H9 (cell line): ENCODE measurements at regions not wholly inside any gene's neighbourhood (a gene's known extent, or its start where the extent isn't known, plus 50 kb on each side); places are given as distances from the start of the nearest gene placed in this dataset.

Experiments used
- DNase-seq: peaks from one replicate; pipeline ENCODE4 v3.0.0-alpha.2; 2017
- H2AFZ ChIP-seq: one replicate; pipeline ENCODE4 v1.6.1; 2013; ENCODE audit warnings: mild to moderate bottlenecking, low read length, control low read depth, moderate library complexity
- H2AK5ac ChIP-seq: 2 replicates; pipeline ENCODE4 v1.6.1; 2013; ENCODE audit warnings: low read length, control low read depth, mixed read lengths; ENCODE audit not compliant: insufficient read length
- H2BK120ac ChIP-seq: one replicate; pipeline ENCODE4 v1.6.1; 2013; ENCODE audit warnings: low read depth, mild to moderate bottlenecking, low read length, control low read depth, inconsistent platforms; ENCODE audit not compliant: poor library complexity, severe bottlenecking
- H2BK12ac ChIP-seq: 2 replicates; pipeline ENCODE4 v1.6.1; 2013; ENCODE audit warnings: low read length, control low read depth, mixed read lengths, low read depth; ENCODE audit not compliant: insufficient read length
- H2BK15ac ChIP-seq: 2 replicates; pipeline ENCODE4 v1.6.1; 2013; ENCODE audit warnings: low read depth, low read length, control low read depth
- H2BK20ac ChIP-seq: one replicate; pipeline ENCODE4 v1.6.1; 2013; ENCODE audit warnings: low read depth, mild to moderate bottlenecking, low read length, control low read depth, inconsistent platforms; ENCODE audit not compliant: poor library complexity, severe bottlenecking
- H2BK5ac ChIP-seq: 2 replicates; pipeline ENCODE4 v1.6.1; 2013; ENCODE audit warnings: low read length, control low read depth, mixed read lengths; ENCODE audit not compliant: insufficient read length
- H3K14ac ChIP-seq: 2 replicates; pipeline ENCODE4 v1.6.1; 2013; ENCODE audit warnings: low read length, control low read depth; ENCODE audit not compliant: insufficient read depth
- H3K18ac ChIP-seq: 2 replicates; pipeline ENCODE4 v1.6.1; 2013; ENCODE audit warnings: low read depth, mild to moderate bottlenecking, mixed read lengths, low read length, control low read depth; ENCODE audit not compliant: insufficient read length
- H3K23ac ChIP-seq: 2 replicates; pipeline ENCODE4 v1.6.1; 2013; ENCODE audit warnings: low read length, control low read depth, mixed read lengths, low read depth; ENCODE audit not compliant: insufficient read length
- H3K23me2 ChIP-seq: 2 replicates; pipeline ENCODE4 v1.6.1; 2013; ENCODE audit warnings: low read depth, mild to moderate bottlenecking, mixed read lengths, low read length, control low read depth; ENCODE audit not compliant: insufficient read length, poor library complexity, severe bottlenecking
- H3K27ac ChIP-seq: 2 replicates; pipeline ENCODE4 v1.5.1; 2013; ENCODE audit warnings: low read length, control low read depth, mixed read lengths, low read depth; ENCODE audit not compliant: insufficient read length
- H3K27me3 ChIP-seq: 2 replicates; pipeline ENCODE4 v1.6.1; 2013; ENCODE audit warnings: low read length, control low read depth, inconsistent platforms; ENCODE audit not compliant: insufficient read depth
- H3K4ac ChIP-seq: 2 replicates; pipeline ENCODE4 v1.6.1; 2013; ENCODE audit warnings: low read depth, mild to moderate bottlenecking, control low read depth, inconsistent platforms, low read length, moderate library complexity
- H3K4me1 ChIP-seq: 2 replicates; pipeline ENCODE4 v1.6.1; 2013; ENCODE audit warnings: low read length, control low read depth, inconsistent platforms; ENCODE audit not compliant: insufficient read depth
- H3K4me2 ChIP-seq: 2 replicates; pipeline ENCODE4 v1.6.1; 2013; ENCODE audit warnings: low read length, control low read depth, mixed read lengths; ENCODE audit not compliant: insufficient read length, insufficient read depth
- H3K56ac ChIP-seq: 2 replicates; pipeline ENCODE4 v1.6.1; 2013; ENCODE audit warnings: low read depth, mild to moderate bottlenecking, mixed read lengths, low read length, control low read depth; ENCODE audit not compliant: insufficient read length
- H3K79me1 ChIP-seq: 2 replicates; pipeline ENCODE4 v1.6.1; 2013; ENCODE audit warnings: low read depth, mild to moderate bottlenecking, moderate library complexity, low read length, control low read depth, inconsistent platforms; ENCODE audit not compliant: insufficient read depth, poor library complexity, severe bottlenecking
- H3K79me2 ChIP-seq: 2 replicates; pipeline ENCODE4 v1.6.1; 2013; ENCODE audit warnings: low read length, control low read depth, inconsistent platforms; ENCODE audit not compliant: insufficient read depth
- H3K9ac ChIP-seq: 2 replicates; pipeline ENCODE4 v1.6.1; 2013; ENCODE audit warnings: low read length, control low read depth, mixed read lengths; ENCODE audit not compliant: insufficient read length; ENCODE audit errors: extremely low read depth
- H3K9me3 ChIP-seq: one replicate; pipeline ENCODE4 v1.6.1; 2013; ENCODE audit warnings: low read depth, low read length, inconsistent platforms; ENCODE audit not compliant: control insufficient read depth
- H3T11ph ChIP-seq: one replicate; pipeline ENCODE4 v1.6.1; 2013; ENCODE audit warnings: mild to moderate bottlenecking, low read length, control low read depth, inconsistent platforms
- H4K20me1 ChIP-seq: one replicate; pipeline ENCODE4 v1.6.1; 2013; ENCODE audit not compliant: control insufficient read depth, insufficient read length, insufficient read depth
- H4K5ac ChIP-seq: 2 replicates; pipeline ENCODE4 v1.6.1; 2013; ENCODE audit warnings: low read depth, mild to moderate bottlenecking, mixed read lengths, low read length, control low read depth; ENCODE audit not compliant: insufficient read length
- H4K8ac ChIP-seq: replicated peaks from 2 replicates; pipeline ENCODE4 v1.6.1; 2013; ENCODE audit warnings: low read length, control low read depth, mixed read lengths, low read depth; ENCODE audit not compliant: insufficient read length
- H4K91ac ChIP-seq: 2 replicates; pipeline ENCODE4 v1.6.1; 2013; ENCODE audit warnings: low read depth, mild to moderate bottlenecking, moderate library complexity, mixed read lengths, low read length, control low read depth; ENCODE audit not compliant: insufficient read length
- H3K27ac Mint-ChIP-seq, 3 experiments: 2 replicates in 2 of 3; 3 replicates in 1 of 3; pipeline ENCODE4 v1.8.0; 2020 to 2021; ENCODE audit warnings: mixed read lengths in 3 of 3, mild to moderate bottlenecking in 1 of 3, moderate library complexity in 1 of 3
- H3K27me3 Mint-ChIP-seq: 2 replicates; pipeline ENCODE4 v1.8.0; 2021; ENCODE audit warnings: low read depth, mild to moderate bottlenecking, moderate library complexity, mixed read lengths
- H3K36me3 Mint-ChIP-seq, 3 experiments: 2 replicates in 2 of 3; 3 replicates in 1 of 3; pipeline ENCODE4 v1.8.0; 2020 to 2021; ENCODE audit warnings: low read depth in 3 of 3, mixed read lengths in 3 of 3; ENCODE audit not compliant: insufficient read depth in 1 of 3
- H3K4me1 Mint-ChIP-seq, 2 experiments: 2 replicates each; pipeline ENCODE4 v1.8.0; 2020; ENCODE audit warnings: mixed read lengths in 2 of 2
- H3K4me3 Mint-ChIP-seq, 2 experiments: 2 replicates in 1 of 2; 3 replicates in 1 of 2; pipeline ENCODE4 v1.8.0; 2020 to 2021; ENCODE audit warnings: mild to moderate bottlenecking in 2 of 2, mixed read lengths in 2 of 2, moderate library complexity in 1 of 2
- H3K9me3 Mint-ChIP-seq, 2 experiments: 2 replicates in 1 of 2; 3 replicates in 1 of 2; pipeline ENCODE4 v1.8.0; 2020; ENCODE audit warnings: mild to moderate bottlenecking in 2 of 2, mixed read lengths in 2 of 2, moderate library complexity in 1 of 2
- WGBS: extraction: QIAGEN DNeasy Blood & Tissue Kit; methylation state at CpG from one replicate; pipeline ENCODE4 v1.1.7; 2013; ENCODE audit warnings: missing lambda C conversion rate, low lambda C conversion rate, mixed read lengths; ENCODE audit not compliant: insufficient read length; ENCODE audit errors: extremely low coverage; 5-methylcytosine and 5-hydroxymethylcytosine counted together
- TF ChIP-seq, protein P1 (sequence below): fragments of 200-600 bp; sonication (generic); conservative IDR thresholded peaks from 3 replicates; pipeline ENCODE4 v1.8.0; 2021; ENCODE audit warnings: antibody characterized with exemption, mild to moderate bottlenecking

DNA sequence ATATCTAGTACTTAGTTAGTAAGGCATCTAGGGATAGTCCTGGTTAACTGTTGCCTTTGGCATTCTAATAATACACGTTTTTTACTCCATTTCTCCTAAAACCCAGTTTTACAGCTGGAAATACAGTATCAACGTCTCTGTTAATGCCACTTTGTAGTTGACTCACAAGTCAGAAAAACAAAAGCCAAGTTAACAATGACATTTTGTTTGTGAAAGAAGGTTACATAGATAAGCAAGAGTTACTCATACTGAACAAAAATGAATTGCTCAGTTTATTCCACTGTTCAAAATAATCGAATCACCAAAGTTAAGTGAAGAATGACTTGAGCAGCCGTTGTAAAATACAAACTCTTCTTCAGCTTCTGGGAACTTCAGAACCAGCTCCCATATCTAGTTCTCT is 540.3 kb downstream of the ETS1 start:
- Histone ChIP-seq H3K23me2 (no peaks in the 10 kb centered on the region), H3K56ac (no peak overlapping the region), H4K5ac (no peak overlapping the region), H2AFZ (no peak overlapping the region), H4K20me1 (no peaks in the 10 kb centered on the region), H3K79me2 (no peaks in the 10 kb centered on the region), H2BK12ac (no peak overlapping the region), H4K8ac (no peak overlapping the region), H2BK120ac (no peak overlapping the region), H3K23ac (no peak overlapping the region), H3K4ac (no peak overlapping the region), H3T11ph (no peak overlapping the region), H3K79me1 (no peaks in the 10 kb centered on the region), H3K4me1 (no peaks in the 10 kb centered on the region; the same call in 1 of the 2 replicates), H3K14ac (no peak overlapping the region), H3K4me2 (no peak overlapping the region), H2BK20ac (no peak overlapping the region), H4K91ac (no peak overlapping the region), H3K18ac (no peak overlapping the region), H2BK15ac (no peak overlapping the region), H3K27ac (no peak overlapping the region), H3K9ac (no peak overlapping the region), H2BK5ac (no peak overlapping the region), H2AK5ac (no peak overlapping the region), H3K27me3 (no peaks in the 10 kb centered on the region), H3K9me3 (no peaks in the 10 kb centered on the region)
- TF ChIP-seq, protein P1, sequence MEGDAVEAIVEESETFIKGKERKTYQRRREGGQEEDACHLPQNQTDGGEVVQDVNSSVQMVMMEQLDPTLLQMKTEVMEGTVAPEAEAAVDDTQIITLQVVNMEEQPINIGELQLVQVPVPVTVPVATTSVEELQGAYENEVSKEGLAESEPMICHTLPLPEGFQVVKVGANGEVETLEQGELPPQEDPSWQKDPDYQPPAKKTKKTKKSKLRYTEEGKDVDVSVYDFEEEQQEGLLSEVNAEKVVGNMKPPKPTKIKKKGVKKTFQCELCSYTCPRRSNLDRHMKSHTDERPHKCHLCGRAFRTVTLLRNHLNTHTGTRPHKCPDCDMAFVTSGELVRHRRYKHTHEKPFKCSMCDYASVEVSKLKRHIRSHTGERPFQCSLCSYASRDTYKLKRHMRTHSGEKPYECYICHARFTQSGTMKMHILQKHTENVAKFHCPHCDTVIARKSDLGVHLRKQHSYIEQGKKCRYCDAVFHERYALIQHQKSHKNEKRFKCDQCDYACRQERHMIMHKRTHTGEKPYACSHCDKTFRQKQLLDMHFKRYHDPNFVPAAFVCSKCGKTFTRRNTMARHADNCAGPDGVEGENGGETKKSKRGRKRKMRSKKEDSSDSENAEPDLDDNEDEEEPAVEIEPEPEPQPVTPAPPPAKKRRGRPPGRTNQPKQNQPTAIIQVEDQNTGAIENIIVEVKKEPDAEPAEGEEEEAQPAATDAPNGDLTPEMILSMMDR, result no peak
- H3K36me3 Mint-ChIP-seq, result no peaks in the 10 kb centered on the region
- no peak for DNase-seq
- H3K4me3 Mint-ChIP-seq, result no peak overlapping the region
- no peak overlapping the region for H3K27ac Mint-ChIP-seq
- WGBS, result no CpG with 5 or more reads among the region's 4 CpGs
- no peaks in the 10 kb centered on the region for H3K27me3 Mint-ChIP-seq
- H3K4me1 Mint-ChIP-seq, result peaks cover 2 to 7% of the 10 kb centered on the region in 2 experiments; a peak in 2 of 4 replicates
- no peaks in the 10 kb centered on the region for H3K9me3 Mint-ChIP-seq
